NCI-H446 treated with DMSO at 0.1 percent for 48 hours (cell line): ENCODE measurements at regions not wholly inside any gene's neighbourhood (a gene's known extent, or its start where the extent isn't known, plus 50 kb on each side); places are given as distances from the start of the nearest gene placed in this dataset.

ENCODE experiments used
- DNase-seq: peaks from one replicate; lab custom pipeline; 2025; lab: John Stamatoyannopoulos, UW

GRCh38 chr3:150067561-150067960 lies 96.9 kb upstream of the PFN2 start:
- DNase-seq = no peak

- no peak for DNase-seq
Observed at GRCh38 chr3:150064971-150065370, 94.3 kb upstream of the PFN2 start.

GRCh38 chr3:150063237-150063636 lies 92.5 kb upstream of the PFN2 start:
- DNase-seq = no peak

- peak; percentile 80 for DNase-seq
Observed at GRCh38 chr3:150062492-150062891, 91.8 kb upstream of the PFN2 start.

- peak; percentile 62 for DNase-seq
Observed at GRCh38 chr3:150061288-150062024, 90.8 kb upstream of the PFN2 start.

GRCh38 chr3:150059729-150060128 lies 89.0 kb upstream of the PFN2 start:
- no peak for DNase-seq

- DNase-seq = no peak
Observed at GRCh38 chr3:150059241-150059640, 88.5 kb upstream of the PFN2 start.

- no peak for DNase-seq
Observed at GRCh38 chr3:150057227-150057626, 86.5 kb upstream of the PFN2 start.

GRCh38 chr3:150055332-150055731 lies 84.6 kb upstream of the PFN2 start:
- DNase-seq = no peak

- no peak for DNase-seq
Observed at GRCh38 chr3:150054635-150055034, 83.9 kb upstream of the PFN2 start.

- DNase-seq = no peak
Observed at GRCh38 chr3:150050510-150050909, 79.8 kb upstream of the PFN2 start.

- DNase-seq = no peak
Observed at GRCh38 chr3:150049317-150049716, 78.6 kb upstream of the PFN2 start.

- DNase-seq = no peak
Observed at GRCh38 chr3:150041877-150042276, 71.2 kb upstream of the PFN2 start.

GRCh38 chr3:150040097-150040496 lies 69.4 kb upstream of the PFN2 start:
- no peak for DNase-seq

- DNase-seq = no peak
Observed at GRCh38 chr3:150038830-150039229, 68.1 kb upstream of the PFN2 start.

GRCh38 chr3:150036780-150037179 lies 66.1 kb upstream of the PFN2 start:
- DNase-seq = no peak

GRCh38 chr3:150035910-150036612 lies 65.4 kb upstream of the PFN2 start:
- no peak for DNase-seq

GRCh38 chr3:150035301-150035779 lies 64.6 kb upstream of the PFN2 start:
- DNase-seq = no peak

- DNase-seq = no peak
Observed at GRCh38 chr3:150033721-150034120, 63.0 kb upstream of the PFN2 start.

- no peak for DNase-seq
Observed at GRCh38 chr3:150030841-150031240, 60.1 kb upstream of the PFN2 start.

GRCh38 chr3:150023239-150023636 lies 52.5 kb upstream of the PFN2 start:
- no peak for DNase-seq

GRCh38 chr3:150022381-150023238 lies 51.9 kb upstream of the PFN2 start:
- DNase-seq = no peak

GRCh38 chr3:150020527-150020926 lies 49.8 kb upstream of the PFN2 start:
- DNase-seq = no peak
